PC-9 (cell line): ENCODE measurements at regions not wholly inside any gene's neighbourhood (a gene's known extent, or its start where the extent isn't known, plus 50 kb on each side); places are given as distances from the start of the nearest gene placed in this dataset.

Experiments used
- BruUV-seq: library from RNA; stranded (reverse); fragments of 400-500 nt; replicated peaks from 2 replicates; lab custom pipeline; 2021; lab: Mats Ljungman, UMichigan
- CTCF ChIA-PET: fragments of 300-600 bp; sonication (Branson Sonifier 250); formaldehyde crosslinking; loops from one replicate; lab custom pipeline; 2022; ENCODE audit warnings: antibody characterized with exemption; lab: Charles Lee
- POLR2A ChIA-PET: fragments of 300-600 bp; sonication (Branson Sonifier 250); formaldehyde crosslinking; loops from one replicate; lab custom pipeline; 2022; ENCODE audit warnings: antibody characterized with exemption; ENCODE audit not compliant: unreplicated experiment; lab: Charles Lee
- DNase-seq, 2 experiments: peaks; one replicate each; pipeline versions ENCODE4 v3.0.0 to v3.0.0-alpha.2; 2015 to 2022; ENCODE audit warnings: mixed read lengths in 1 of 2
- H2AFZ ChIP-seq: fragments of 200-600 bp; sonication (generic); 2 replicates; pipeline ENCODE4 v1.8.1; 2017; ENCODE audit warnings: antibody characterized with exemption
- H3F3A ChIP-seq: fragments of 200-600 bp; sonication (generic); 2 replicates; pipeline ENCODE4 v1.8.1; 2017; ENCODE audit warnings: antibody characterized with exemption, mild to moderate bottlenecking, low read depth; ENCODE audit not compliant: insufficient read depth
- H3K27ac ChIP-seq: fragments of 200-600 bp; sonication (generic); 2 replicates; pipeline ENCODE4 v1.6.1; 2016; ENCODE audit warnings: mixed run types
- H3K27me3 ChIP-seq: fragments of 200-600 bp; sonication (generic); 2 replicates; pipeline ENCODE4 v1.6.1; 2016; ENCODE audit warnings: low read depth, mixed run types; ENCODE audit not compliant: insufficient read depth
- H3K36me3 ChIP-seq: fragments of 200-600 bp; sonication (generic); 2 replicates; pipeline ENCODE4 v1.6.1; 2016; ENCODE audit warnings: low read depth, mixed run types
- H3K4me1 ChIP-seq: fragments of 200-600 bp; sonication (generic); replicated peaks from 2 replicates; pipeline ENCODE4 v1.6.1; 2016; ENCODE audit warnings: mixed run types; ENCODE audit not compliant: insufficient read depth
- H3K4me2 ChIP-seq: fragments of 200-600 bp; sonication (generic); 2 replicates; pipeline ENCODE4 v1.6.1; 2017; ENCODE audit warnings: mixed run types
- H3K4me3 ChIP-seq: fragments of 200-600 bp; sonication (generic); 2 replicates; pipeline ENCODE4 v1.6.1; 2016; ENCODE audit warnings: mixed run types
- H3K79me2 ChIP-seq: fragments of 200-600 bp; sonication (generic); 2 replicates; pipeline ENCODE4 v1.6.1; 2017; ENCODE audit warnings: low read depth, mixed run types
- H3K9me2 ChIP-seq: fragments of 200-600 bp; sonication (generic); 2 replicates; pipeline ENCODE4 v1.8.1; 2017; ENCODE audit warnings: mild to moderate bottlenecking; ENCODE audit not compliant: insufficient read depth
- H3K9me3 ChIP-seq: fragments of 200-600 bp; sonication (generic); 2 replicates; pipeline ENCODE4 v1.8.1; 2016; ENCODE audit warnings: low read depth; ENCODE audit not compliant: insufficient read depth
- H4K20me1 ChIP-seq: fragments of 200-600 bp; sonication (generic); 2 replicates; pipeline ENCODE4 v1.8.1; 2017; ENCODE audit not compliant: insufficient read depth
- CTCF ChIP-seq: fragments of 200-600 bp; sonication (generic); conservative IDR thresholded peaks from 2 replicates; pipeline ENCODE4 v1.6.1; 2017; ENCODE audit warnings: mixed run types, antibody characterized with exemption, mild to moderate bottlenecking, moderate library complexity
- EZH2 ChIP-seq: fragments of 200-600 bp; sonication (generic); IDR thresholded peaks from 2 replicates; pipeline ENCODE4 v1.8.0; 2017; ENCODE audit warnings: antibody characterized with exemption, low read depth
- intact Hi-C: fragments of 100-400 bp; cut with micrococcal nuclease; formaldehyde crosslinking; loops from one replicate; pipeline ENCODE4 v1.10.0; 2022; ENCODE audit not compliant: unreplicated experiment

GRCh38 chr17:65346166-65346565 lies 209.0 kb downstream of the RGS9 start:
- H3K79me2 ChIP-seq = no peaks in the 10 kb centered on the region
- H3K27me3 ChIP-seq = no peaks in the 10 kb centered on the region
- 0 out of 2 replicates have a peak, but pooled peaks cover 3% of the 10 kb centered on the region for H3K9me2 ChIP-seq
- POLR2A ChIA-PET = no interaction called here
- no peaks in the 10 kb centered on the region for H3F3A ChIP-seq
- DNase-seq = no peak
- H3K27ac ChIP-seq = no peak overlapping the region
- no peak overlapping the region for H2AFZ ChIP-seq
- intact Hi-C loops = no loop called here
- BruUV-seq = no TSS peak
- CTCF ChIA-PET = interaction anchor here (0.7 kb wide), 1 partner anchor 11 kb away, joined by 6 read pairs; no protein-coding TSS in a partner anchor
- H3K9me3 ChIP-seq = no peaks in the 10 kb centered on the region; the same call in 1 of the 2 replicates
- H3K36me3 ChIP-seq = no peaks in the 10 kb centered on the region
- H3K4me1 ChIP-seq = no peaks in the 10 kb centered on the region
- no peak overlapping the region for H3K4me3 ChIP-seq
- no peak for TF ChIP-seq CTCF
- no peak for TF ChIP-seq EZH2
- H4K20me1 ChIP-seq = no peaks in the 10 kb centered on the region
- H3K4me2 ChIP-seq = no peak overlapping the region

- Histone ChIP-seq H3K27me3 (no peaks in the 10 kb centered on the region), H3K4me3 (no peak overlapping the region), H3K9me2 (0 out of 2 replicates have a peak, but pooled peaks cover 3% of the 10 kb centered on the region), H3K36me3 (no peaks in the 10 kb centered on the region), H3K4me1 (no peaks in the 10 kb centered on the region), H3K79me2 (no peaks in the 10 kb centered on the region), H2AFZ (no peak overlapping the region), H3K9me3 (no peaks in the 10 kb centered on the region; the same call in 1 of the 2 replicates), H3F3A (no peaks in the 10 kb centered on the region), H3K4me2 (no peak overlapping the region), H4K20me1 (no peaks in the 10 kb centered on the region), H3K27ac (no peak overlapping the region)
- BruUV-seq = no TSS peak
- intact Hi-C loops = no loop called here
- ChIA-PET POLR2A (no interaction called here), CTCF (interaction anchor here (0.7 kb wide), 1 partner anchor 11 kb away, joined by 6 read pairs; no protein-coding TSS in a partner anchor)
- DNase-seq = no peak
- TF ChIP-seq EZH2 (no peak), CTCF (no peak)
Measured at GRCh38 chr17:65345261-65346005, 208.3 kb downstream of the RGS9 start.

- no peak overlapping the region for H3K4me2 ChIP-seq
- ChIA-PET POLR2A (no interaction called here), CTCF (no interaction called here)
- peaks cover 8% of the 10 kb centered on the region; the same call in 1 of the 2 replicates for H3K9me3 ChIP-seq
- no peak overlapping the region for H2AFZ ChIP-seq
- no peaks in the 10 kb centered on the region for H3K36me3 ChIP-seq
- no peak overlapping the region for H3K4me3 ChIP-seq
- H3K79me2 ChIP-seq = no peaks in the 10 kb centered on the region
- H3K9me2 ChIP-seq = no peaks in the 10 kb centered on the region
- H3K27ac ChIP-seq = no peak overlapping the region
- H4K20me1 ChIP-seq = no peaks in the 10 kb centered on the region
- no peaks in the 10 kb centered on the region for H3F3A ChIP-seq
- TF ChIP-seq CTCF = no peak
- TF ChIP-seq EZH2 = no peak
- no peaks in the 10 kb centered on the region for H3K4me1 ChIP-seq
- no peak for DNase-seq
- H3K27me3 ChIP-seq = no peaks in the 10 kb centered on the region
- intact Hi-C loops = no loop called here
- no TSS peak for BruUV-seq
Measured at GRCh38 chr17:65340401-65340800, 203.2 kb downstream of the RGS9 start.
